PC-9 (cell line): ENCODE measurements at regions not wholly inside any gene's neighbourhood (a gene's known extent, or its start where the extent isn't known, plus 50 kb on each side); places are given as distances from the start of the nearest gene placed in this dataset.

Experiments
- EZH2 ChIP-seq: fragments of 200-600 bp; sonication (generic); IDR thresholded peaks from 2 replicates; pipeline ENCODE4 v1.8.0; 2017; ENCODE audit warnings: antibody characterized with exemption, low read depth
- TF ChIP-seq, protein P1 (sequence below): fragments of 200-600 bp; sonication (generic); conservative IDR thresholded peaks from 2 replicates; pipeline ENCODE4 v1.6.1; 2017; ENCODE audit warnings: mixed run types, antibody characterized with exemption, mild to moderate bottlenecking, moderate library complexity

DNA sequence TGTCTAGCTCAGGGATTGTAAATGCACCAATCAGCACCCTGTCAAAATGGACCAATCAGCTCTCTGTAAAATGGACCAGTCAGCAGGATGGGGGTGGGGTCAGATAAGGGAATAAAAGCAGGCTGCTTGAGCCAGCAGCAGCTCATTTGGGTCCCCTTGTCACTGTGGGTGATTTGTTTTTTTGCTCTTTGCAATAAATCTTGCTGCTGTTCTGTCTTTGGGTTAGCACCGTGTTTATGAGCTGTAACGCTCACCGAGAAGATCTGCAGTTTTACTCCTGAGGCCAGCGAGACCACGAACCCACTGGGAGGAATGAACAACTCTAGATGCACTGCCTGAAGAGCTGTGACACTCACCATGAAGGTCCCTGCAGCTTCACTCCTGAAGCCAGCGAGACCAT lies 134.1 kb upstream of the LMNTD1 start:
- TF ChIP-seq, protein P1, sequence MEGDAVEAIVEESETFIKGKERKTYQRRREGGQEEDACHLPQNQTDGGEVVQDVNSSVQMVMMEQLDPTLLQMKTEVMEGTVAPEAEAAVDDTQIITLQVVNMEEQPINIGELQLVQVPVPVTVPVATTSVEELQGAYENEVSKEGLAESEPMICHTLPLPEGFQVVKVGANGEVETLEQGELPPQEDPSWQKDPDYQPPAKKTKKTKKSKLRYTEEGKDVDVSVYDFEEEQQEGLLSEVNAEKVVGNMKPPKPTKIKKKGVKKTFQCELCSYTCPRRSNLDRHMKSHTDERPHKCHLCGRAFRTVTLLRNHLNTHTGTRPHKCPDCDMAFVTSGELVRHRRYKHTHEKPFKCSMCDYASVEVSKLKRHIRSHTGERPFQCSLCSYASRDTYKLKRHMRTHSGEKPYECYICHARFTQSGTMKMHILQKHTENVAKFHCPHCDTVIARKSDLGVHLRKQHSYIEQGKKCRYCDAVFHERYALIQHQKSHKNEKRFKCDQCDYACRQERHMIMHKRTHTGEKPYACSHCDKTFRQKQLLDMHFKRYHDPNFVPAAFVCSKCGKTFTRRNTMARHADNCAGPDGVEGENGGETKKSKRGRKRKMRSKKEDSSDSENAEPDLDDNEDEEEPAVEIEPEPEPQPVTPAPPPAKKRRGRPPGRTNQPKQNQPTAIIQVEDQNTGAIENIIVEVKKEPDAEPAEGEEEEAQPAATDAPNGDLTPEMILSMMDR, result no peak
- no peak for TF ChIP-seq EZH2
